Dermis blood vessel endothelial cell (primary cell): ENCODE measurements at regions not wholly inside any gene's neighbourhood (a gene's known extent, or its start where the extent isn't known, plus 50 kb on each side); places are given as distances from the start of the nearest gene placed in this dataset.
"Not testable (repeated sequence)": the region's sequence is repeated elsewhere in the genome, so short reads cannot be mapped to it uniquely, and the experiment has no call there.

Experiments used
- DNase-seq: peaks from one replicate; pipeline ENCODE4 v3.0.0; 2010

GRCh38 chr2:195570329-195570728 is 86.7 kb upstream of the SLC39A10 start:
- no peak for DNase-seq

GRCh38 chr2:195569255-195569654 is 87.8 kb upstream of the SLC39A10 start:
- DNase-seq, result no peak

GRCh38 chr2:195564625-195565135 is 92.3 kb upstream of the SLC39A10 start:
- DNase-seq, result not testable (repeated sequence)

GRCh38 chr2:195563857-195564512 is 93.0 kb upstream of the SLC39A10 start:
- DNase-seq, result no peak

- DNase-seq, result no peak
Measured at GRCh38 chr2:195562570-195563566, 94.2 kb upstream of the SLC39A10 start.

- no peak for DNase-seq
Measured at GRCh38 chr2:195561116-195561921, 95.7 kb upstream of the SLC39A10 start.

- DNase-seq, result no peak
Measured at GRCh38 chr2:195560209-195560895, 96.7 kb upstream of the SLC39A10 start.

- no peak for DNase-seq
Measured at GRCh38 chr2:195559431-195559914, 97.6 kb upstream of the SLC39A10 start.

- no peak for DNase-seq
Measured at GRCh38 chr2:195555971-195556370, 101.1 kb upstream of the SLC39A10 start.

- no peak for DNase-seq
Measured at GRCh38 chr2:195552581-195552980, 104.4 kb upstream of the SLC39A10 start.

- no peak for DNase-seq
Measured at GRCh38 chr2:195548198-195548940, 108.7 kb upstream of the SLC39A10 start.

GRCh38 chr2:195547268-195547840 is 109.7 kb upstream of the SLC39A10 start:
- not testable (repeated sequence) for DNase-seq

- DNase-seq, result no peak
Measured at GRCh38 chr2:195545811-195546210, 111.2 kb upstream of the SLC39A10 start.

- no peak for DNase-seq
Measured at GRCh38 chr2:195543902-195544894, 112.8 kb upstream of the SLC39A10 start.

- no peak for DNase-seq
Measured at GRCh38 chr2:195543063-195543462, 114.0 kb upstream of the SLC39A10 start.

GRCh38 chr2:195542067-195542466 is 115.0 kb upstream of the SLC39A10 start:
- no peak for DNase-seq

- no peak for DNase-seq
Measured at GRCh38 chr2:195538937-195539336, 118.1 kb upstream of the SLC39A10 start.

GRCh38 chr2:195537811-195538210 is 119.2 kb upstream of the SLC39A10 start:
- no peak for DNase-seq

GRCh38 chr2:195536906-195537305 is 120.1 kb upstream of the SLC39A10 start:
- DNase-seq, result no peak
